ENCODE measurements at regions not wholly inside any gene's neighbourhood (a gene's known extent, or its start where the extent isn't known, plus 50 kb on each side); places are given as distances from the start of the nearest gene placed in this dataset.

GRCh38 chr13:67827992-67828391, 597.9 kb upstream of the PCDH9 start:
- TF ChIP-seq HDAC2 (IDR thresholded peaks at IDR 0.05), result no peak
- TF ChIP-seq CTCF (IDR thresholded peaks at IDR 0.05), result no peak
- TF ChIP-seq SMC3 (IDR thresholded peaks at IDR 0.05), result no peak
- no peak for TF ChIP-seq SREBF2 (IDR thresholded peaks at IDR 0.05)
- TF ChIP-seq REST (IDR thresholded peaks at IDR 0.05), result no peak
- TF ChIP-seq EHMT2 (IDR thresholded peaks at IDR 0.05; ENCODE audit: low read depth), result no peak
- no peak for TF ChIP-seq PBX3 (IDR thresholded peaks at IDR 0.05)
- TF ChIP-seq CHD2 (IDR thresholded peaks at IDR 0.05; ENCODE audit: low read length, partially characterized antibody), result no peak
- TF ChIP-seq RCOR1 (IDR thresholded peaks at IDR 0.05; ENCODE audit: low read depth, low read length), result no peak
- no peak for TF ChIP-seq USF2 (IDR thresholded peaks at IDR 0.05)
- no peak for TF ChIP-seq MYC (IDR thresholded peaks at IDR 0.05; ENCODE audit: borderline replicate concordance, low read length)
